Pancreas (tissue), 10 donors: ENCODE measurements at regions not wholly inside any gene's neighbourhood (a gene's known extent, or its start where the extent isn't known, plus 50 kb on each side); places are given as distances from the start of the nearest gene placed in this dataset.

Experiments used
- ATAC-seq, 4 donors: fragments of 200-7000 bp; cut with Tn5 transposase; one replicate each; pipeline versions ENCODE4 v1.8.0 to v1.9.1; 2020; ENCODE audit warnings: mild to moderate bottlenecking in 4 of 4, moderate library complexity in 4 of 4
- DNase-seq, 6 donors: peaks; one replicate each; pipeline ENCODE4 v3.0.0-alpha.2; 2020
- FAIRE-seq: peaks from 2 replicates; lab custom pipeline; 2012; peaks lifted over from hg19 to GRCh38; lab: Jason Lieb, UNC
- H3K27ac ChIP-seq, 4 donors: fragments of 200-600 bp; sonication (generic); 1 replicate in 3 of 4; 2 replicates in 1 of 4; pipeline versions ENCODE4 v1.5.0 to v1.8.0; 2020
- H3K27me3 ChIP-seq, 4 donors: fragments of 200-600 bp; one replicate each; pipeline ENCODE4 v1.8.0; 2021
- H3K36me3 ChIP-seq, 3 donors: fragments of 200-600 bp; sonication (generic) in 1 of 3; one replicate each; pipeline versions ENCODE4 v1.5.0 to v1.8.0; 2020 to 2021
- H3K4me1 ChIP-seq, 3 donors: fragments of 200-600 bp; one replicate each; pipeline ENCODE4 v1.8.0; 2021
- H3K4me3 ChIP-seq, 4 donors: fragments of 200-600 bp; sonication (generic) in 2 of 4; one replicate each; pipeline versions ENCODE4 v1.5.0 to v1.8.0; 2020 to 2021
- H3K9me3 ChIP-seq, 4 donors: fragments of 200-600 bp; one replicate each; pipeline ENCODE4 v1.8.0; 2021
- WGBS, 2 donors: extraction: QIAGEN DNeasy Blood & Tissue Kit; methylation state at CpG; one replicate each; pipeline ENCODE4 v1.1.7; 2013; 5-methylcytosine and 5-hydroxymethylcytosine counted together
- intact Hi-C, 3 donors: fragments of 100-400 bp; cut with DNase I; formaldehyde crosslinking; loops; one replicate each; pipeline versions ENCODE4 v1.11.1 to v1.14.2; 2022
- TF ChIP-seq, protein P1 (sequence below), 4 donors: fragments of 200-600 bp; sonication (generic) in 3 of 4; IDR thresholded peaks; one replicate each; pipeline versions ENCODE4 v1.5.0 to v1.8.0; 2021; ENCODE audit warnings: antibody characterized with exemption in 4 of 4
- donor health status: healthy with polysubstance abuse.
- donor health status: DM: no; HTN: no; CAD: no; lungs with moderate emphysema.
- donor health status: DM: no; HTN: no; CAD: no.
- donor health status: control.
- donor health status: control.
- donor health status: Bipolar disorder and iron deficiency.
- donor health status: DM: yes; HTN: yes; CAD: no.
- donor health status: DM: no; HTN: no; CAD: no.
- donor health status: DM: no; HTN: no; CAD: no.
- donor health status: DM: yes; HTN: yes; CAD: no.

DNA sequence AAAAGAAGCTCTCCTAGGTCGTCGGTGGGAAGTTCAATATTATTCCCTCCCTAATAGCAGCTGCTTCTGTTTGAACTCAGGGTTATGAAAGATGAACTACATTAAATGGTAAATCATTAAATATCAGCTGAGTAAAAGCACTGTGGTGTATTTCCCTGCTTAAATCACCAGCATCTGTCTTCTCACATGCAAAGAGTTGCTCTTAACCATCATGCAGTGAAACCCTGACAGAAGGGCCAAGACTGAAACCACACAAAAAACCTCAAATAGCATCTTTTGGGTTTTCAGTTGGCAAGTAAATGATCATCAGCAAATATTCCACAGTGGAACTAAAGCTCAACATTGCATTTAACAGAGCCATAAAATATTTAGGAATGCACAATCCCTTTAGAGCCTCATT lies 380.0 kb upstream of the ADGRL2 start:
- whole genome bisulfite sequencing, 2 donors: 5 to 27% methylated on average over 2 of the region's 2 CpGs
- Histone ChIP-seq H3K27me3 (no peaks in the 10 kb centered on the region), H3K4me3 (no peak overlapping the region), H3K36me3 (no peaks in the 10 kb centered on the region), H3K4me1 (no peaks in the 10 kb centered on the region), H3K9me3 (no peaks in the 10 kb centered on the region), H3K27ac (no peak overlapping the region)
- ATAC-seq: no peak
- FAIRE-seq: no peak
- TF ChIP-seq, protein P1, sequence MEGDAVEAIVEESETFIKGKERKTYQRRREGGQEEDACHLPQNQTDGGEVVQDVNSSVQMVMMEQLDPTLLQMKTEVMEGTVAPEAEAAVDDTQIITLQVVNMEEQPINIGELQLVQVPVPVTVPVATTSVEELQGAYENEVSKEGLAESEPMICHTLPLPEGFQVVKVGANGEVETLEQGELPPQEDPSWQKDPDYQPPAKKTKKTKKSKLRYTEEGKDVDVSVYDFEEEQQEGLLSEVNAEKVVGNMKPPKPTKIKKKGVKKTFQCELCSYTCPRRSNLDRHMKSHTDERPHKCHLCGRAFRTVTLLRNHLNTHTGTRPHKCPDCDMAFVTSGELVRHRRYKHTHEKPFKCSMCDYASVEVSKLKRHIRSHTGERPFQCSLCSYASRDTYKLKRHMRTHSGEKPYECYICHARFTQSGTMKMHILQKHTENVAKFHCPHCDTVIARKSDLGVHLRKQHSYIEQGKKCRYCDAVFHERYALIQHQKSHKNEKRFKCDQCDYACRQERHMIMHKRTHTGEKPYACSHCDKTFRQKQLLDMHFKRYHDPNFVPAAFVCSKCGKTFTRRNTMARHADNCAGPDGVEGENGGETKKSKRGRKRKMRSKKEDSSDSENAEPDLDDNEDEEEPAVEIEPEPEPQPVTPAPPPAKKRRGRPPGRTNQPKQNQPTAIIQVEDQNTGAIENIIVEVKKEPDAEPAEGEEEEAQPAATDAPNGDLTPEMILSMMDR (IDR thresholded peaks at IDR 0.05): no peak
- DNase-seq: no peak
- intact Hi-C loops: no loop called here

DNA sequence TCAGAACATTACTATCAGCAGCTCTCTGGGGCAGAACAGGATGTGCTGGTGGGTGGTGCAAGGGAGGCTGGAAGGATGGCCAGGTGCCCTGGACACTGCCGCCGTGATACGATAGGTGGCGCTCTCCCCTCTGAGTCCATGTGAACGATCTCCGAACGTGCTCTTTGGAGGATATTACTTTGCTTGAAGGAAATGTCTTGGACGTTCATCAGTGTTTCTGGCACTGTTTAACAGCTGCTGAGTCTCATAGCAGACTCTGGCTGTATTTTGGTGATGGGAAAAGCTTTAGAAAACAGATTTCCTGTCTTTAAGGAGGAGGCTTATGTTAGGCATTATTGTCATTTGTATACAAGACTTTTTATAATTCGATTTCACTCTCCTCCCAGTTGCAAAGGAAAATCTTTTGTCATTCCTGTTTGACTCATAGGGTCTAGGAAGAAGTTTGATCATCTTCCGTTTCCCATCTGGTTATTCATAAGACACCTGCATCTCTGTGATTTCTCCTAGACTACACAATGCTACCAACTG lies 386.2 kb upstream of the ADGRL2 start:
- ATAC-seq (peak; percentile 75 to 96 (median 90)), FAIRE-seq (peak; percentile 53), DNase-seq (peak in 5 of 6 donors; percentile 20 to 81 (median 61))
- Histone ChIP-seq H3K4me1 (no peaks in the 10 kb centered on the region), H3K36me3 (no peaks in the 10 kb centered on the region), H3K9me3 (no peaks in the 10 kb centered on the region), H3K27me3 (no peaks in the 10 kb centered on the region), H3K27ac (no peak overlapping the region), H3K4me3 (no peak overlapping the region)
- WGBS, 2 donors: 23 to 26% methylated on average over 10 of the region's 10 CpGs
- intact Hi-C loops: no loop called here
- TF ChIP-seq, protein P1 (IDR thresholded peaks at IDR 0.05): peak; percentile 58 to 70 (median 68)

DNA sequence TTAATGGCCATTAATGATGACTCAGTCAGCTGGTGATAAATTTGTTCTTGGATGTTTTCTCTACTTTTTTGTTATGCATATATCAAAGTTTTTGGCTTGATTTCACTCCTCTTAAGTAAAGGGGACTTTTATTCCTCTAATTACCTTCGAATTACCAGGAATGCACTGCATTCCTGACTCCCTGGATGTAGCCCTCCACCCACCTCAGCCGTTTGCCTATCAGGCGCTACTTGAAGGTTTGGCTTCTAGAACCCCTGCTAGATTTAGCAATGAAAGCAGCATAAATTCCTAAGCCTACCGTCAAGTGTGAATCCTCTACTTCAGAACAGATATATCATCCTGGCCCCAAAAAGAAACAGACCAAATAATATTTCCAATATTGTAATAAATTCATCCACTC lies 387.8 kb upstream of the ADGRL2 start:
- Histone ChIP-seq H3K4me3 (no peak overlapping the region), H3K27me3 (no peaks in the 10 kb centered on the region), H3K36me3 (no peaks in the 10 kb centered on the region), H3K9me3 (no peaks in the 10 kb centered on the region), H3K27ac (no peak overlapping the region), H3K4me1 (no peaks in the 10 kb centered on the region)
- TF ChIP-seq, protein P1 (IDR thresholded peaks at IDR 0.05): no peak
- FAIRE-seq (no peak), DNase-seq (no peak), ATAC-seq (no peak)
- WGBS, 2 donors: 55 to 67% methylated on average over 4 of the region's 4 CpGs
- intact Hi-C loops: no loop called here

DNA sequence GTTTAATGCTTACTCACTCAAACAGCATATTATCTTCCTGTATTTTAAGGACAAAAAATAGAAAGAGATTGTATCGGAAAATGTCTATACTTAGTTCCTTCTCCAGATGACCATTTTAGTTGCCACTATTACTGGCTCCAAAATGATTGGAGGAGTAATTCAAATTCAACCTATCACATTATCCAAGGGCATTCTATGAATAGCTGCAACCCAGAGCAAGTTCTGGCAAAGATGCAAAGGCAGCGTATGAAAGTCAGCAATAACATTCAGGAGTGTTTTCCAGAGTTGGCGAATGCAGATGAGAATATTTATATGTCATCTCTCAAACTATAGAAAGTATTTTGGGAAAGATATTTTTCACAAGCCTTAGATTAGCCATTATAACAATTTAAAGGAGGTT lies 389.8 kb upstream of the ADGRL2 start:
- 60 to 73% methylated on average over 3 of the region's 3 CpGs for WGBS, 2 donors
- Histone ChIP-seq H3K4me1 (no peaks in the 10 kb centered on the region), H3K36me3 (no peaks in the 10 kb centered on the region), H3K27me3 (no peaks in the 10 kb centered on the region), H3K9me3 (no peaks in the 10 kb centered on the region), H3K27ac (no peak overlapping the region), H3K4me3 (no peak overlapping the region)
- ATAC-seq (no peak), FAIRE-seq (no peak), DNase-seq (no peak)
- intact Hi-C loops: no loop called here
- TF ChIP-seq, protein P1 (IDR thresholded peaks at IDR 0.05): no peak

DNA sequence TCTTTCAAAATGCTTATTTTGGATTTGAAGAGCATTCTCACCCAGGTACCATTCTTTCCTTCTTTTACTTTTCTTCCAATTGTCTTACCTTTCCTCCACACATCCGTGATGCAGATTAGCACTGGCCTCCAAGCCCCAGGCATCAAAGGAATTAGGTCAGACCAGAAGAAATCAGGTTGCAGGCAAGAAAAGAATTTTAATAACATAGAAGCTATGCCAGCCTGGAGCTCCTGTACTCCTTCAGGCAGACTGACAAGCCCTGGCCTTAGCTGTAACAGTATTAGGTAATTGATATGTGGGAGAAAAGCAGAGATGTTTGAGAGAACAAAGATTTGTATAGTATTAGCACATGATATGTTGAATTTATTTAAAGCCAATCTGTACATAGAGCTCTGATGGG lies 390.4 kb upstream of the ADGRL2 start:
- ATAC-seq (no peak), DNase-seq (no peak), FAIRE-seq (no peak)
- no peaks in the 10 kb centered on the region for H3K4me1 ChIP-seq
- intact Hi-C loops: no loop called here
- no peak overlapping the region for H3K27ac ChIP-seq
- no peaks in the 10 kb centered on the region for H3K9me3 ChIP-seq
- WGBS, 2 donors: 14 to 37% methylated on average over 1 of the region's 1 CpG
- no peaks in the 10 kb centered on the region for H3K36me3 ChIP-seq
- no peaks in the 10 kb centered on the region for H3K27me3 ChIP-seq
- H3K4me3 ChIP-seq: no peak overlapping the region
- TF ChIP-seq, protein P1 (IDR thresholded peaks at IDR 0.05): no peak
